HFFc6 (cell line): ENCODE measurements at regions not wholly inside any gene's neighbourhood (a gene's known extent, or its start where the extent isn't known, plus 50 kb on each side); places are given as distances from the start of the nearest gene placed in this dataset.

Experiments used
- DNase-seq: peaks from one replicate; pipeline ENCODE4 v3.0.0-alpha.2; 2018
- H3K27ac Mint-ChIP-seq: 2 replicates; pipeline ENCODE4 v1.8.0; 2020; ENCODE audit warnings: mild to moderate bottlenecking, mixed read lengths
- H3K27me3 Mint-ChIP-seq: 2 replicates; pipeline ENCODE4 v1.8.0; 2021; ENCODE audit warnings: mild to moderate bottlenecking, moderate library complexity, mixed read lengths; ENCODE audit not compliant: insufficient read depth
- H3K36me3 Mint-ChIP-seq: 2 replicates; pipeline ENCODE4 v1.8.0; 2021; ENCODE audit warnings: low read depth, mixed read lengths
- H3K4me1 Mint-ChIP-seq: 2 replicates; pipeline ENCODE4 v1.8.0; 2020; ENCODE audit warnings: low read depth, mixed read lengths
- H3K4me3 Mint-ChIP-seq: 2 replicates; pipeline ENCODE4 v1.8.0; 2020; ENCODE audit warnings: mild to moderate bottlenecking, moderate library complexity, mixed read lengths
- H3K9me3 Mint-ChIP-seq: 2 replicates; pipeline ENCODE4 v1.8.0; 2020; ENCODE audit warnings: mild to moderate bottlenecking, mixed read lengths
- TF ChIP-seq, protein P1 (sequence below): fragments of 200-600 bp; sonication (generic); IDR thresholded peaks from 2 replicates; pipeline ENCODE4 v1.5.0; 2021; ENCODE audit warnings: antibody characterized with exemption, mild to moderate bottlenecking

DNA sequence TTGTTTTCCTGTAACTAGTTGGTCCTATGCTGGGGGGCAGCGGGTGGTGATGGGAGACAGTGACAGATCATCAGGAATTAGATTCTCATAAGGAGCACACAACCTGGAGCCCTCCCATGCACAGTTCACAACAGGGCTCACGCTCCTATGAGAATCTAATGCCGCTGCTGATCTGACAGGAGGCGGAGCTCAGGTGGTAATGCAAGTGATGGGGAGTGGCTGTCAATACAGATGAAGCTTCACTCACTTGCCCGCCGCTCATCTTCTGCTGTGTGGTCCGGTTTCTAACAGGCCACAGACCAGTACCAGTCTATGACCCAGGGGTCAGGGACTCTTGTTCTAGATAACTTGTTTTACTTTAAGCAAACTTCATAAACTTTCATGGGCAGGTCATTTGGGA lies 205.3 kb upstream of the SLC14A2 start:
- Mint-ChIP-seq H3K4me3 (no peak overlapping the region), H3K4me1 (no peaks in the 10 kb centered on the region), H3K27ac (no peak overlapping the region), H3K9me3 (no peaks in the 10 kb centered on the region), H3K36me3 (no peaks in the 10 kb centered on the region), H3K27me3 (peaks cover 2% of the 10 kb centered on the region; the same call in 1 of the 2 replicates)
- DNase-seq: no peak
- TF ChIP-seq, protein P1, sequence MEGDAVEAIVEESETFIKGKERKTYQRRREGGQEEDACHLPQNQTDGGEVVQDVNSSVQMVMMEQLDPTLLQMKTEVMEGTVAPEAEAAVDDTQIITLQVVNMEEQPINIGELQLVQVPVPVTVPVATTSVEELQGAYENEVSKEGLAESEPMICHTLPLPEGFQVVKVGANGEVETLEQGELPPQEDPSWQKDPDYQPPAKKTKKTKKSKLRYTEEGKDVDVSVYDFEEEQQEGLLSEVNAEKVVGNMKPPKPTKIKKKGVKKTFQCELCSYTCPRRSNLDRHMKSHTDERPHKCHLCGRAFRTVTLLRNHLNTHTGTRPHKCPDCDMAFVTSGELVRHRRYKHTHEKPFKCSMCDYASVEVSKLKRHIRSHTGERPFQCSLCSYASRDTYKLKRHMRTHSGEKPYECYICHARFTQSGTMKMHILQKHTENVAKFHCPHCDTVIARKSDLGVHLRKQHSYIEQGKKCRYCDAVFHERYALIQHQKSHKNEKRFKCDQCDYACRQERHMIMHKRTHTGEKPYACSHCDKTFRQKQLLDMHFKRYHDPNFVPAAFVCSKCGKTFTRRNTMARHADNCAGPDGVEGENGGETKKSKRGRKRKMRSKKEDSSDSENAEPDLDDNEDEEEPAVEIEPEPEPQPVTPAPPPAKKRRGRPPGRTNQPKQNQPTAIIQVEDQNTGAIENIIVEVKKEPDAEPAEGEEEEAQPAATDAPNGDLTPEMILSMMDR: no peak

DNA sequence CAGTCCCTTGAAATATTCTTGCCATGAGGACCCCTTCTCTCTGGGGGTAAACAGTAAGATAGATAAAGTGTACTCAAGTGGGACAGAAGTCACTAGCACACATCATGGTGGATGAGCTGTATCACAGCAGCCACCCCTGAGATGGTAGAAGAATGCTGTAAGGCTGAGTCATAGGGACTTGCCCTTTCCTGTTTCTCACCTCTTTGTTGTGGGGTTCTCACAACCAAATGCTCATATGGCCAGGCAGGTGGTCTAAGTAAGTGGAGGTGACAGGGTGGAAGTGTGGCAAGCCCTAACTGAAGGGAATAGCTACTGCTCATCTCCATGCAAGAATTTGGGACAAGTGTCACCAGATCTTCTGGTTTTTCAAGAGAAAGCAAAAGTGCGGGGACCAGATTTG lies 202.7 kb upstream of the SLC14A2 start:
- no peaks in the 10 kb centered on the region for H3K36me3 Mint-ChIP-seq
- H3K9me3 Mint-ChIP-seq: no peaks in the 10 kb centered on the region
- TF ChIP-seq, protein P1: no peak
- no peak overlapping the region for H3K4me3 Mint-ChIP-seq
- H3K27ac Mint-ChIP-seq: no peak overlapping the region
- no peaks in the 10 kb centered on the region for H3K4me1 Mint-ChIP-seq
- no peak for DNase-seq
- H3K27me3 Mint-ChIP-seq: peaks cover 2% of the 10 kb centered on the region; the same call in 1 of the 2 replicates

DNA sequence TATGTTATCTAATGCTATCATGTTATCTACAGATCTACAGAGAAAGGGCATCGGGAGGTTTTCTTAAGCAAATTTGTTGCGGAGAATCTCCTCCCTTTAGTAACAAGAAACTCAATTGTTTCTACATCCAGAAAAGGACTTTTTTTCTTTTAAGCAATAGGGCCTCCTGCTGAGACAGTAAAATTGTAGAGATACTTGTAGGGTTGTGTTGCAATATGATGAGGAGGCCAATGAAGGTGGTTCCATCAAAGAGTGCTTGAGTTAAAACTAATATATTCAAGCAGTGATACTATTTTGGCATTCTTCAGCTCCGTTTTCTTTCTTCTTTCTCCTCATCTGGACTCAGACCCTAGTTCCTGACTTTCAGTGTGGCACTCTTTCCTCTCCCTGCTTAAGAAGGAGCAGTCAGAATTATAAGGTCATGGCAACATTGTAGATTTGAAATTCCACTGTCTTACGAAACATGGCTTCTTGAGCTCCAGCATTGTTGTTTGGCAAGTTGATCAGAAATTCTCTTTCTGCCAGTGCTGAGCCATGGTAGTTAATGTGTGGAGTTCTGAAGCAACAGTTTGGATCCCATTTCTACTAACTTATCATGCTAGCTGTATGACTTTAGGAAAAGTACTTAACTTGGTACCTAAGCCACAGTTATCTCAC lies 202.0 kb upstream of the SLC14A2 start:
- no peaks in the 10 kb centered on the region for H3K9me3 Mint-ChIP-seq
- H3K27ac Mint-ChIP-seq: no peak overlapping the region
- no peaks in the 10 kb centered on the region for H3K4me1 Mint-ChIP-seq
- H3K36me3 Mint-ChIP-seq: no peaks in the 10 kb centered on the region
- TF ChIP-seq, protein P1: no peak
- H3K4me3 Mint-ChIP-seq: no peak overlapping the region
- H3K27me3 Mint-ChIP-seq: peaks cover 2% of the 10 kb centered on the region; the same call in 1 of the 2 replicates
- no peak for DNase-seq

DNA sequence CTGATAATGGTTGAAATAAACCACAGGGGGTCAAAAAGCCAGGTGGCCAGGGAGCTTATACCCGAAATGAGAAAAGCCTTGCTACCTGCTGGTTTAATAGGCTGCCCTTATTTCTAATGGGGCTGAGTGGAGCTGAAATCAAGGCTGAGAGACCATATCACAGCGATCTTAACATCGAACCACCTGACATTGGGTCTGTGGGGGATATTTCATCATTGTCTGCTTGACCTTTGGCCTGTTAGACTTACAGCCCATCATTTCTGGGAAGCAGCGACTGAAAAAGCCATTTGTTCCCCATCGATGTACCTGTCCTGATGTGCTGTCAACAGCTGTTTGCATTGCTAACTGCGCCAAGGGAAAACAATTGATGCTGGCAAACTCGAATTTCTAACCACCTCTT lies 199.7 kb upstream of the SLC14A2 start:
- no peaks in the 10 kb centered on the region for H3K36me3 Mint-ChIP-seq
- DNase-seq: no peak
- no peaks in the 10 kb centered on the region for H3K4me1 Mint-ChIP-seq
- TF ChIP-seq, protein P1: no peak
- no peak overlapping the region for H3K4me3 Mint-ChIP-seq
- no peaks in the 10 kb centered on the region for H3K9me3 Mint-ChIP-seq
- H3K27ac Mint-ChIP-seq: no peak overlapping the region
- H3K27me3 Mint-ChIP-seq: peaks cover 9% of the 10 kb centered on the region; the same call in 1 of the 2 replicates

DNA sequence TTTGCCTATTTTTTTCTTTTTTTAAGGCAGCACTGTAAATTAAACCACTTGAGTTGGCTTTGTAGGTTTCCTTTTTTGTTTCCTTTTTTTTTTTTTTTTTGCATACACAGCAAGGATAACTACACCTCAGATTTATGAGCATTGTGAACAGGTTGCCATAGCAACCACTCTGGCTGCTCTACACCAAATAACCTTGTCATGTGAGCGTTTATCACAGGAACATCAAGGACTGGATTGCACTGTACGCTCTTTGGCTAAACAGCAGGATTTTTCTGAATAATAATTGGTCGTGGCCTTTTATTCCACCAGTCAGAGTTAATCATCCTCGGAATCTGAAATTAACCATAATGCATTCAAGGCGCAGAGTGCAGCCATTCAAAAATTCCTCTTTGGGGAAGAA lies 199.1 kb upstream of the SLC14A2 start:
- Mint-ChIP-seq H3K9me3 (no peaks in the 10 kb centered on the region), H3K4me1 (no peaks in the 10 kb centered on the region), H3K27ac (no peak overlapping the region), H3K4me3 (no peak overlapping the region), H3K27me3 (peaks cover 9% of the 10 kb centered on the region; the same call in 1 of the 2 replicates), H3K36me3 (no peaks in the 10 kb centered on the region)
- TF ChIP-seq, protein P1: no peak
- DNase-seq: peak; percentile 13
